ENCODE measurements at regions not wholly inside any gene's neighbourhood (a gene's known extent, or its start where the extent isn't known, plus 50 kb on each side); places are given as distances from the start of the nearest gene placed in this dataset.

GRCh38 chr13:81334481-81334880 lies 993.6 kb upstream of the SPRY2 start (continued):
- TF ChIP-seq ZBTB11 (CRISPR knock-in tag; IDR thresholded peaks at IDR 0.05) (no peak), EZH2 (IDR thresholded peaks at IDR 0.05; ENCODE audit: borderline replicate concordance, control insufficient read depth, low read depth, low read length) (no peak), BRCA1 (IDR thresholded peaks at IDR 0.05; ENCODE audit: low read depth, low read length) (no peak), BCL3 (IDR thresholded peaks at IDR 0.05; ENCODE audit: borderline replicate concordance, insufficient read depth, low read depth, low read length, poor library complexity, severe bottlenecking) (no peak), FOXK2 (IDR thresholded peaks at IDR 0.05) (no peak), BCL11A (IDR thresholded peaks at IDR 0.05; ENCODE audit: low read depth, low read length) (no peak), CBX5 (IDR thresholded peaks at IDR 0.05; ENCODE audit: low read depth) (no peak), ZBED1 (IDR thresholded peaks at IDR 0.05; ENCODE audit: borderline replicate concordance) (no peak)

- Histone ChIP-seq H3K4me2 (ENCODE audit: control insufficient read depth, insufficient read depth) (no peak overlapping the region), H3K9me3 (replicated peaks; ENCODE audit: control insufficient read depth, insufficient read depth, low read length) (no peaks in the 10 kb centered on the region; the same call in 2 of the 3 replicates), H4K20me1 (ENCODE audit: control insufficient read depth, insufficient read depth) (no peaks in the 10 kb centered on the region), H3K4me1 (ENCODE audit: control insufficient read depth, insufficient read depth, low read length) (no peaks in the 10 kb centered on the region), H3K4me3 (no peak overlapping the region), H3K36me3 (ENCODE audit: control insufficient read depth in 2 of 2, insufficient read depth in 2 of 2, low read length in 1 of 2) (no peaks in the 10 kb centered on the region), H3K27ac (ENCODE audit: control insufficient read depth, insufficient read depth) (no peak overlapping the region), H3K79me2 (ENCODE audit: control insufficient read depth, insufficient read depth, low read length) (no peaks in the 10 kb centered on the region), H3K9ac (ENCODE audit: control insufficient read depth, insufficient read depth, low read length) (no peak overlapping the region), H2AFZ (ENCODE audit: control insufficient read depth, low read depth, low read length) (no peak overlapping the region), H3K27me3 (replicated peaks in 1 of 2; ENCODE audit: control insufficient read depth in 2 of 2, insufficient read depth in 2 of 2, low read length in 1 of 2) (no peaks in the 10 kb centered on the region)
- intact Hi-C loops (cut with micrococcal nuclease; ENCODE audit: unreplicated experiment), result no loop called here
- SMC1A ChIA-PET (ENCODE audit: uncharacterized antibody, unreplicated experiment), result no interaction called here
- RAD21 ChIA-PET (ENCODE audit: unreplicated experiment), result no interaction called here
- no TSS peak for BruUV-seq (replicated peaks)
- POLR2A ChIA-PET, result no interaction called here
- ATAC-seq, result no peak
- WGBS (ENCODE audit: insufficient coverage, insufficient replicate concordance, low lambda C conversion rate, missing lambda C conversion rate), result 5% methylated on average over 1 of the region's 1 CpG
- CTCF ChIA-PET, result interaction anchor here (0.8 kb wide), 1 partner anchor 101 kb away, joined by 3 read pairs; no protein-coding TSS in a partner anchor
- FAIRE-seq, result no peak
- DNase-seq (ENCODE audit: low read depth, low spot score), result no peak
- in situ Hi-C loops (cut with MboI), result no loop called here
- TF ChIP-seq EED (IDR thresholded peaks at IDR 0.05; ENCODE audit: low read depth) (no peak), MYB (IDR thresholded peaks at IDR 0.05; ENCODE audit: borderline replicate concordance, low read depth, low read length) (no peak), ZBTB40 (IDR thresholded peaks at IDR 0.05; ENCODE audit: borderline replicate concordance) (no peak), HCFC1 (IDR thresholded peaks at IDR 0.05; ENCODE audit: low read length) (no peak), HSF1 (IDR thresholded peaks at IDR 0.05; ENCODE audit: low read depth, low read length) (no peak)
These were observed 986.0 kb upstream of the SPRY2 start for GRCh38 chr13:81326913-81327312.

Data from GM12878 (cell line).